ENCODE measurements at regions not wholly inside any gene's neighbourhood (a gene's known extent, or its start where the extent isn't known, plus 50 kb on each side); places are given as distances from the start of the nearest gene placed in this dataset.

- no peaks in the 10 kb centered on the region for H3K79me2 ChIP-seq (ENCODE audit: insufficient read depth, low read length)
- H4K20me1 ChIP-seq (ENCODE audit: insufficient read depth, low read length, poor library complexity, severe bottlenecking), result no peaks in the 10 kb centered on the region
- H3K4me3 ChIP-seq (ENCODE audit: low read length, poor library complexity, severe bottlenecking), result no peak overlapping the region
- no peaks in the 10 kb centered on the region for H3K4me1 ChIP-seq (ENCODE audit: insufficient read depth, low read length, poor library complexity, severe bottlenecking)
- H2AFZ ChIP-seq (ENCODE audit: low read length), result no peak overlapping the region
- no peaks in the 10 kb centered on the region for H3K9me3 ChIP-seq (ENCODE audit: insufficient read depth, low read depth, low read length)
- TF ChIP-seq CTCF (conservative IDR thresholded peaks at IDR 0.05; ENCODE audit: low read length), result no peak
- no peak for TF ChIP-seq EZH2phosphoT487 (IDR thresholded peaks at IDR 0.05; ENCODE audit: borderline replicate concordance)
- H3K4me2 ChIP-seq (ENCODE audit: low read depth, low read length, poor library complexity, severe bottlenecking), result no peak overlapping the region
- no peaks in the 10 kb centered on the region for H3K9me2 ChIP-seq (replicated peaks; ENCODE audit: low read depth, low read length)
- no peaks in the 10 kb centered on the region for H3F3A ChIP-seq (ENCODE audit: low read depth)
- H3K36me3 ChIP-seq (ENCODE audit: insufficient read depth, low read length), result no peaks in the 10 kb centered on the region
- H3K27me3 ChIP-seq (ENCODE audit: insufficient read depth, low read length, poor library complexity, severe bottlenecking), result no peaks in the 10 kb centered on the region
- H3K9ac ChIP-seq (ENCODE audit: low read depth, low read length, poor library complexity, severe bottlenecking), result no peak overlapping the region
Observed at GRCh38 chr16:80362816-80363215, 178.0 kb upstream of the DYNLRB2 start.

DNA sequence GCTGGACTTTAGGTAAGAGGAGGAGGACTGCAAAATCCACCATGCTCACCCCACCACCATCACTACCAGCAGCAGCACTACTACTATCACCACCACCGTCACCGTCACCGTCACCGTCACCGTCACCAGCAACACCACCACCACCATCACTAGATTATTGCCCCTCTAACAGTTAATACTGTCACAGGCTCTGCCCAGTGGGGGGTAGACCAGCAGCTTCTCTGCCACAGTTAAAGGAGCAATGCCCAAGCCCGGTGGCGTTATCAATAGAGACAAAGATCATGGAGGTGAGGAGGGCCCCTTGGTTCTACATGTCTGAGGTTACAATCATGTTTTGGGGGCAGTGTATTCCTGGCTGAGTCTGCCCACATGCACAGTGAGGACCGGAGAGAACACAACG, 184.4 kb upstream of the DYNLRB2 start:
- Histone ChIP-seq H3K36me3 (ENCODE audit: insufficient read depth, low read length) (no peaks in the 10 kb centered on the region), H4K20me1 (ENCODE audit: insufficient read depth, low read length, poor library complexity, severe bottlenecking) (no peaks in the 10 kb centered on the region), H2AFZ (ENCODE audit: low read length) (no peak overlapping the region), H3K9me3 (ENCODE audit: insufficient read depth, low read depth, low read length) (no peaks in the 10 kb centered on the region), H3K4me2 (ENCODE audit: low read depth, low read length, poor library complexity, severe bottlenecking) (no peak overlapping the region), H3K79me2 (ENCODE audit: insufficient read depth, low read length) (no peaks in the 10 kb centered on the region), H3K27me3 (ENCODE audit: insufficient read depth, low read length, poor library complexity, severe bottlenecking) (no peaks in the 10 kb centered on the region), H3F3A (ENCODE audit: low read depth) (no peaks in the 10 kb centered on the region), H3K9ac (ENCODE audit: low read depth, low read length, poor library complexity, severe bottlenecking) (no peak overlapping the region), H3K9me2 (replicated peaks; ENCODE audit: low read depth, low read length) (no peaks in the 10 kb centered on the region), H3K4me1 (ENCODE audit: insufficient read depth, low read length, poor library complexity, severe bottlenecking) (no peaks in the 10 kb centered on the region), H3K4me3 (ENCODE audit: low read length, poor library complexity, severe bottlenecking) (no peak overlapping the region)
- no peak for TF ChIP-seq EZH2phosphoT487 (IDR thresholded peaks at IDR 0.05; ENCODE audit: borderline replicate concordance)
- TF ChIP-seq CTCF (conservative IDR thresholded peaks at IDR 0.05; ENCODE audit: low read length), result no peak

DNA sequence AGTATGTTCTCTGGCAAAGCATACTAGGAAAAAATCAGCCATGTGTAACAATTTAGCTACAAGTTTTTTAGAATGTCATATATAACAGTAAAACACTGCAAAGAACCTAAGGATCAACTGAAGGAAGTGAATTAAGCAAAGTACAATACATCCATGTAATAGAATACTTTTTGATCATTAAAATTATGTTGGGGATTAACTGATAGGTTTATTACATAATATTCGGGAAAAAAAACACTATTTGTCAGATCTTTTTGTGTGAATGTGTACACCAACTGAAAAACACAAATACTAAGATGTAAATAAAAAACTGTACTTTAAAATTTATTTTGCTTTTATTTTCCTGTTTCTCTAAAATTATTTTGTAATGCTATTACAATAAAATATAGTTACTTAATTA, 185.5 kb upstream of the DYNLRB2 start:
- H3K9me2 ChIP-seq (replicated peaks; ENCODE audit: low read depth, low read length), result no peaks in the 10 kb centered on the region
- H3K27me3 ChIP-seq (ENCODE audit: insufficient read depth, low read length, poor library complexity, severe bottlenecking), result no peaks in the 10 kb centered on the region
- H3K4me2 ChIP-seq (ENCODE audit: low read depth, low read length, poor library complexity, severe bottlenecking), result no peak overlapping the region
- H3K4me1 ChIP-seq (ENCODE audit: insufficient read depth, low read length, poor library complexity, severe bottlenecking), result no peaks in the 10 kb centered on the region
- H3K4me3 ChIP-seq (ENCODE audit: low read length, poor library complexity, severe bottlenecking), result no peak overlapping the region
- H3F3A ChIP-seq (ENCODE audit: low read depth), result no peaks in the 10 kb centered on the region
- H3K9ac ChIP-seq (ENCODE audit: low read depth, low read length, poor library complexity, severe bottlenecking), result no peak overlapping the region
- no peaks in the 10 kb centered on the region for H3K79me2 ChIP-seq (ENCODE audit: insufficient read depth, low read length)
- TF ChIP-seq CTCF (conservative IDR thresholded peaks at IDR 0.05; ENCODE audit: low read length) (no peak), EZH2phosphoT487 (IDR thresholded peaks at IDR 0.05; ENCODE audit: borderline replicate concordance) (no peak)
- no peaks in the 10 kb centered on the region for H3K9me3 ChIP-seq (ENCODE audit: insufficient read depth, low read depth, low read length)
- no peak overlapping the region for H2AFZ ChIP-seq (ENCODE audit: low read length)
- no peaks in the 10 kb centered on the region for H4K20me1 ChIP-seq (ENCODE audit: insufficient read depth, low read length, poor library complexity, severe bottlenecking)
- no peaks in the 10 kb centered on the region for H3K36me3 ChIP-seq (ENCODE audit: insufficient read depth, low read length)
